Central memory CD4-positive, alpha-beta T cell (primary cell): ENCODE measurements at regions not wholly inside any gene's neighbourhood (a gene's known extent, or its start where the extent isn't known, plus 50 kb on each side); places are given as distances from the start of the nearest gene placed in this dataset.

Experiments used
- DNase-seq: peaks from one replicate; pipeline ENCODE4 v3.0.0; 2022

DNA sequence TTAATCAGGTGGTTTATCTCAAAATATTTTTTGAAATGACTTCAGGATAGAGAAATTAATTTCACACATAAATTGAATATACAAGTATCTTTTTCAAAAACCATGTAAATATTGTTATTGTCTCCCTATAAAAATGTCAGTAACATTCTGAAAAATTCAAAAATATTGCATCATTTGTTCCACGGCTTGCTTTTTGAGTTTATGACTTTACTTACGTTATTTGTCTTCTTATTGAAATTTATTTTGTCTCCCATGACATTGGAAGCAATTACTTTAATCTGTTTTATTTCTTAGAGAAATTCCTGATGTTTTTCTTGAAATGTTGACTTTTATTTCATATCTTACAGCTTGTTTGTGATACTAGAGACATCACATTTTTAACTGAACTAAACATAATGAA, 56.9 kb upstream of the P2RY1 start:
- DNase-seq, result no peak

- no peak for DNase-seq
These were observed 55.3 kb upstream of the P2RY1 start for GRCh38 chr3:152779653-152780052.

- DNase-seq, result no peak
These were observed 54.4 kb upstream of the P2RY1 start for GRCh38 chr3:152780553-152780952.

DNA sequence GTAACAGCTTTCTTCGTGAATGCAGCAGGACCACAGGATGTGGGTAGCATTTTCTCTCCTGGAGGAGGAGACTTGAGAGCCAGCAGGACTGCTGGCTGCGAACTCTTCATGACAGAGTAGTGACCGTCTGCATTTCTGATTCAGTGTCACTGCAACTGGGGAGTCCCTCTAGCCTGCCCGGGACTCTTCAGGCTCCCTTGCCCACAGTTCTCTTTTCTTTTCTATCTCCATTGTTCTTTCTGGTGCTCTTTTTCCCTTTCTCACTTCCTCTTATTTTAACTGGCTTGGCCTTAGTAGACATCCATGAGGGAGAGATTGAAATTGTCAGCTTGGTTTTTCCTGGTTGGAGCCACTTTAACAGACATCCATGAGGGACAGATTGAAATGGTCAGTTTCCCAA, 49.9 kb upstream of the P2RY1 start:
- DNase-seq, result no peak
